Osteoblast (primary cell): ENCODE measurements at regions not wholly inside any gene's neighbourhood (a gene's known extent, or its start where the extent isn't known, plus 50 kb on each side); places are given as distances from the start of the nearest gene placed in this dataset.

ENCODE experiments used
- DNase-seq: peaks from one replicate; pipeline ENCODE4 v3.0.0; 2011; ENCODE audit warnings: low spot score, mixed read lengths; ENCODE audit not compliant: insufficient read length; ENCODE audit errors: missing footprints
- H2AFZ ChIP-seq: 2 replicates; pipeline ENCODE4 v1.6.0; 2011; ENCODE audit warnings: mild to moderate bottlenecking, low read length
- H3K27ac ChIP-seq: 2 replicates; pipeline ENCODE4 v1.5.1; 2011; ENCODE audit warnings: mild to moderate bottlenecking, low read depth, low read length, moderate library complexity
- H3K27me3 ChIP-seq: 2 replicates; pipeline ENCODE4 v1.6.0; 2012; ENCODE audit warnings: mild to moderate bottlenecking, control low read depth, inconsistent platforms, low read length, moderate library complexity; ENCODE audit not compliant: insufficient read depth
- H3K36me3 ChIP-seq: 2 replicates; pipeline ENCODE4 v1.5.1; 2011; ENCODE audit warnings: mild to moderate bottlenecking, low read length, control low read depth, moderate library complexity; ENCODE audit not compliant: insufficient read depth
- H3K4me1 ChIP-seq: 2 replicates; pipeline ENCODE4 v1.5.1; 2011; ENCODE audit warnings: mild to moderate bottlenecking, low read length, control low read depth, moderate library complexity; ENCODE audit not compliant: insufficient read depth
- H3K4me2 ChIP-seq: 2 replicates; pipeline ENCODE4 v1.6.0; 2011; ENCODE audit warnings: mild to moderate bottlenecking, low read length; ENCODE audit not compliant: insufficient read depth
- H3K4me3 ChIP-seq: fragments of 200-600 bp; sonication (generic); 3 replicates; pipeline ENCODE4 v1.5.1; 2012; ENCODE audit warnings: mild to moderate bottlenecking, low read length, inconsistent platforms; ENCODE audit not compliant: insufficient read depth
- H3K79me2 ChIP-seq: 2 replicates; pipeline ENCODE4 v1.6.0; 2012; ENCODE audit warnings: mild to moderate bottlenecking, low read length, control low read depth, inconsistent platforms; ENCODE audit not compliant: insufficient read depth
- H3K9me3 ChIP-seq: 2 replicates; pipeline ENCODE4 v1.5.1; 2011; ENCODE audit warnings: low read depth, low read length, control low read depth
- H4K20me1 ChIP-seq: 2 replicates; pipeline ENCODE4 v1.6.0; 2012; ENCODE audit warnings: mild to moderate bottlenecking, low read length, control low read depth; ENCODE audit not compliant: insufficient read depth
- TF ChIP-seq, protein P1 (sequence below): IDR thresholded peaks from 2 replicates; pipeline ENCODE4 v1.5.1; 2011; ENCODE audit warnings: mild to moderate bottlenecking, low read depth, low read length, moderate library complexity; ENCODE audit errors: extremely low read depth

GRCh38 chr1:232369451-232370296 lies 260.3 kb downstream of the SIPA1L2 start:
- no peaks in the 10 kb centered on the region for H3K9me3 ChIP-seq
- no peaks in the 10 kb centered on the region for H3K36me3 ChIP-seq
- H3K4me3 ChIP-seq = no peak overlapping the region
- H3K27ac ChIP-seq = no peak overlapping the region
- H4K20me1 ChIP-seq = no peaks in the 10 kb centered on the region
- H3K79me2 ChIP-seq = no peaks in the 10 kb centered on the region
- H3K4me1 ChIP-seq = no peaks in the 10 kb centered on the region
- DNase-seq = no peak
- TF ChIP-seq, protein P1, sequence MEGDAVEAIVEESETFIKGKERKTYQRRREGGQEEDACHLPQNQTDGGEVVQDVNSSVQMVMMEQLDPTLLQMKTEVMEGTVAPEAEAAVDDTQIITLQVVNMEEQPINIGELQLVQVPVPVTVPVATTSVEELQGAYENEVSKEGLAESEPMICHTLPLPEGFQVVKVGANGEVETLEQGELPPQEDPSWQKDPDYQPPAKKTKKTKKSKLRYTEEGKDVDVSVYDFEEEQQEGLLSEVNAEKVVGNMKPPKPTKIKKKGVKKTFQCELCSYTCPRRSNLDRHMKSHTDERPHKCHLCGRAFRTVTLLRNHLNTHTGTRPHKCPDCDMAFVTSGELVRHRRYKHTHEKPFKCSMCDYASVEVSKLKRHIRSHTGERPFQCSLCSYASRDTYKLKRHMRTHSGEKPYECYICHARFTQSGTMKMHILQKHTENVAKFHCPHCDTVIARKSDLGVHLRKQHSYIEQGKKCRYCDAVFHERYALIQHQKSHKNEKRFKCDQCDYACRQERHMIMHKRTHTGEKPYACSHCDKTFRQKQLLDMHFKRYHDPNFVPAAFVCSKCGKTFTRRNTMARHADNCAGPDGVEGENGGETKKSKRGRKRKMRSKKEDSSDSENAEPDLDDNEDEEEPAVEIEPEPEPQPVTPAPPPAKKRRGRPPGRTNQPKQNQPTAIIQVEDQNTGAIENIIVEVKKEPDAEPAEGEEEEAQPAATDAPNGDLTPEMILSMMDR = no peak
- no peak overlapping the region for H3K4me2 ChIP-seq
- no peak overlapping the region for H2AFZ ChIP-seq
- H3K27me3 ChIP-seq = no peaks in the 10 kb centered on the region

- H4K20me1 ChIP-seq = no peaks in the 10 kb centered on the region
- no peaks in the 10 kb centered on the region for H3K4me1 ChIP-seq
- H3K79me2 ChIP-seq = no peaks in the 10 kb centered on the region
- no peak overlapping the region for H3K4me3 ChIP-seq
- H2AFZ ChIP-seq = no peak overlapping the region
- no peaks in the 10 kb centered on the region for H3K36me3 ChIP-seq
- H3K27me3 ChIP-seq = no peaks in the 10 kb centered on the region
- H3K9me3 ChIP-seq = no peaks in the 10 kb centered on the region
- DNase-seq = no peak
- H3K4me2 ChIP-seq = no peak overlapping the region
- TF ChIP-seq, protein P1 = no peak
- H3K27ac ChIP-seq = no peak overlapping the region
These were observed 261.1 kb downstream of the SIPA1L2 start for GRCh38 chr1:232368821-232369321.

DNA sequence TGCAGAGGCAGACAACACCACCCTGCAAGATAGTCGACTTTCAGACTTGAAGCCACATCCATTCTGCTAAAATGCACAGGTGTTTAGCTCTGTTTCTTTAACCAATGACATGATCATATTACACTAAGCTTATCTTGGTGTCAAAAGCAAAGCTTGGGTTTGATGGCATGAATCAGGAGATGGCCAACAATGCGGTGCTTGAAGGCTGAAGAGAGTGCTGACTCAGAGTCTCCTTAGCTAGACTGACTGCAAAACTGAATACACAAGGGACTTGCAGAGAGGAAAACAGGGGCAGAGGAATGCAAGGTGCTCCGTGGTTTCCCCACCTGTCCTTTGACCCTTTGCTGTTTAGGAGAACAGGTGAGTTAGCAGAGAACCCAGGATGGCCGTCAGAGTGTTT lies 262.6 kb downstream of the SIPA1L2 start:
- H3K4me1 ChIP-seq = no peaks in the 10 kb centered on the region
- no peaks in the 10 kb centered on the region for H3K27me3 ChIP-seq
- no peak for DNase-seq
- H3K9me3 ChIP-seq = no peaks in the 10 kb centered on the region
- no peak overlapping the region for H3K4me2 ChIP-seq
- no peak overlapping the region for H3K27ac ChIP-seq
- H3K4me3 ChIP-seq = no peak overlapping the region
- no peaks in the 10 kb centered on the region for H3K79me2 ChIP-seq
- H4K20me1 ChIP-seq = no peaks in the 10 kb centered on the region
- TF ChIP-seq, protein P1 = no peak
- no peak overlapping the region for H2AFZ ChIP-seq
- H3K36me3 ChIP-seq = no peaks in the 10 kb centered on the region

DNA sequence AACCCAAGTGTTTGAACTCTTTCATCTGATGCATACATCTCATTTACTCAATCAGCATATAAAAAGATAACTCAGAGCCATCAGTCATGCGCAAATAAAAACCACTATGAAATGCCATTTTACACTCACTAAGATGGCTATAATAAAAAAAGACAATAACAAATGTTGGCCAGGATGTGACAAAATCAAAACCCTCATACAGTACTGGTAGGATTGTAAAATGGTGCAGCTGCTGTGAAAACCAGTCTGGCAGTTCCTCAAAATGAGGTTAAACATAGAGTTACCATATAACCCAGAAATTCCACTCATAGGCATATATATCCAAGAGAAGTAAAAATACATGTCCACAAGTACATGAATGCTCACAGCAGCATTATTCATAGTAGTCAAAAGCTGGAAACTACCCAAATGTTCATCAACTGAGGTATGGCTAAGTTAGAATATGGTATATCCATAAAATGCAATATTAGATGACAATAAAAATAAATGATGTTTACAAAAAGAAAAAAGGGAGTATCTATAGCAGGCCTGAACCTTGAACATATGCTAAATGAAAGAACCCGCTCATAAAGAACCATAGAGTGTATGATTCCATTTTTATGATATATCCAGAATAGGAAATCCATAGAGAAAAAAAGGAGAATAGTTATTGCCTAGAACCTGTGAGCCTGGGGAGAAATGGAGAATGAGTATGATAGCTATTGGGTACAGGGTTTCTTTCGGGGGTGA lies 265.1 kb downstream of the SIPA1L2 start:
- no peak overlapping the region for H3K4me2 ChIP-seq
- H3K27ac ChIP-seq = no peak overlapping the region
- no peaks in the 10 kb centered on the region for H3K4me1 ChIP-seq
- no peak overlapping the region for H3K4me3 ChIP-seq
- TF ChIP-seq, protein P1 = no peak
- H3K9me3 ChIP-seq = no peaks in the 10 kb centered on the region
- no peaks in the 10 kb centered on the region for H3K27me3 ChIP-seq
- no peaks in the 10 kb centered on the region for H4K20me1 ChIP-seq
- no peak for DNase-seq
- H3K79me2 ChIP-seq = no peaks in the 10 kb centered on the region
- no peak overlapping the region for H2AFZ ChIP-seq
- H3K36me3 ChIP-seq = no peaks in the 10 kb centered on the region
